Tibial artery (tissue), 4 donors: ENCODE measurements at regions not wholly inside any gene's neighbourhood (a gene's known extent, or its start where the extent isn't known, plus 50 kb on each side); places are given as distances from the start of the nearest gene placed in this dataset.

ENCODE experiments used
- DNase-seq, 2 donors: peaks; one replicate each; pipeline ENCODE4 v3.0.0-alpha.2; 2019
- H3K27ac ChIP-seq, 2 donors: fragments of 200-600 bp; sonication (generic) in 1 of 2; 1 replicate in 1 of 2; 2 replicates in 1 of 2; pipeline ENCODE4 v1.5.1; 2018 to 2019; ENCODE audit warnings: mild to moderate bottlenecking in 1 of 2
- H3K27me3 ChIP-seq, 2 donors: fragments of 200-600 bp; sonication (generic) in 1 of 2; one replicate each; pipeline versions ENCODE4 v1.5.1 to v1.6.0; 2016 to 2019
- H3K36me3 ChIP-seq, 3 donors: fragments of 200-600 bp; sonication (generic) in 2 of 3; one replicate each; pipeline ENCODE4 v1.5.1; 2016 to 2019; ENCODE audit warnings: mild to moderate bottlenecking in 2 of 3
- H3K4me1 ChIP-seq, 4 donors: fragments of 200-600 bp; sonication (generic) in 2 of 4; 1 replicate in 3 of 4; 2 replicates in 1 of 4; pipeline ENCODE4 v1.5.1; 2016 to 2019
- H3K4me3 ChIP-seq, 2 donors: fragments of 200-600 bp; sonication (generic) in 1 of 2; 1 replicate in 1 of 2; 2 replicates in 1 of 2; pipeline ENCODE4 v1.5.1; 2018 to 2019; ENCODE audit warnings: mild to moderate bottlenecking in 2 of 2
- H3K9me3 ChIP-seq, 3 donors: fragments of 200-600 bp; sonication (generic) in 1 of 3; one replicate each; pipeline ENCODE4 v1.5.1; 2016 to 2019
- intact Hi-C: fragments of 100-400 bp; cut with DNase I; formaldehyde crosslinking; loops from one replicate; pipeline ENCODE4 v1.15.0; 2023; ENCODE audit warnings: low total_unique reads
- TF ChIP-seq, protein P1 (sequence below), 2 experiments: fragments of 200-600 bp in 1 of 2; fragments of 450-650 bp in 1 of 2; IDR thresholded peaks; one replicate each; pipeline ENCODE4 v1.5.1; 2017 to 2019; ENCODE audit warnings: antibody characterized with exemption in 2 of 2, mild to moderate bottlenecking in 1 of 2, moderate library complexity in 1 of 2

DNA sequence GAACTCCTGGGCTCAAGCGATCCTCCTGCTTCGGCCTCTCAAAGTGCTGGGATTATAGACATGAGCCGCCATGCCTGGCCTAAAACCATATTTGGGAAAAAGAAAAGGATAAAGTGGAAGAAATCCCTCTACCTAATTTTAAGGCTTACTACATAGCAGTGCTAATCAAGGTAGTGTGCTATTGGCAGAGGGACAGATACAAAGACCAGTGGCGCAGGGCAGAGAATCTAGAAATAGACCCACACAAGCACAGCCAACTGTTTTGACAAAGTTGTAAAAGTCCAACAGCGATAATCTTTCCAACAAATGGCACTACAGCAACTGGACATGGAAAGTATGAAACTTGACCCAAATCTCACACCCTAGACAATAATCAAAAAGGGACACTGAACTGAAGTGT is 138.4 kb downstream of the TFCP2L1 start:
- no peaks in the 10 kb centered on the region for H3K9me3 ChIP-seq
- no peaks in the 10 kb centered on the region for H3K4me1 ChIP-seq
- no peaks in the 10 kb centered on the region for H3K36me3 ChIP-seq
- TF ChIP-seq, protein P1, sequence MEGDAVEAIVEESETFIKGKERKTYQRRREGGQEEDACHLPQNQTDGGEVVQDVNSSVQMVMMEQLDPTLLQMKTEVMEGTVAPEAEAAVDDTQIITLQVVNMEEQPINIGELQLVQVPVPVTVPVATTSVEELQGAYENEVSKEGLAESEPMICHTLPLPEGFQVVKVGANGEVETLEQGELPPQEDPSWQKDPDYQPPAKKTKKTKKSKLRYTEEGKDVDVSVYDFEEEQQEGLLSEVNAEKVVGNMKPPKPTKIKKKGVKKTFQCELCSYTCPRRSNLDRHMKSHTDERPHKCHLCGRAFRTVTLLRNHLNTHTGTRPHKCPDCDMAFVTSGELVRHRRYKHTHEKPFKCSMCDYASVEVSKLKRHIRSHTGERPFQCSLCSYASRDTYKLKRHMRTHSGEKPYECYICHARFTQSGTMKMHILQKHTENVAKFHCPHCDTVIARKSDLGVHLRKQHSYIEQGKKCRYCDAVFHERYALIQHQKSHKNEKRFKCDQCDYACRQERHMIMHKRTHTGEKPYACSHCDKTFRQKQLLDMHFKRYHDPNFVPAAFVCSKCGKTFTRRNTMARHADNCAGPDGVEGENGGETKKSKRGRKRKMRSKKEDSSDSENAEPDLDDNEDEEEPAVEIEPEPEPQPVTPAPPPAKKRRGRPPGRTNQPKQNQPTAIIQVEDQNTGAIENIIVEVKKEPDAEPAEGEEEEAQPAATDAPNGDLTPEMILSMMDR (IDR thresholded peaks at IDR 0.05), result no peak
- intact Hi-C loops, result no loop called here
- H3K27me3 ChIP-seq, result no peaks in the 10 kb centered on the region
- H3K27ac ChIP-seq, result no peak overlapping the region
- no peak overlapping the region for H3K4me3 ChIP-seq
- no peak for DNase-seq

DNA sequence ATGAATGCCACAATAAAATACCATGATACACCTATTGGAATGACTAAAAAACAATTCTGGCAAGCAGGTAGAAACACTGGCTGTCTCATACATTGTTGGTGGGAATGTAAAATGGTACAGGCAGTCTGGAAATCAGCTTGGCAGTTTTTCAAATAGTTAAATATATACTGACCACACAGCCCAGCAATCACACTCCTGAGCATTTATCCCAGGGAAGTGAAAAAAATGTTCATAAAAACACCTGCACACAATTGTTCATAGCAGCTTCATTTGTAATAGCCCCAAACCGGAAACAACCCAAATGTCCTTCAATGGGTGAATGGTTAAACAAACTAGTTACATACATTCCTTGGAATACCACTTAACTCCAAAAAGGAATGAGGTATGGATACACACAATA is 137.2 kb downstream of the TFCP2L1 start:
- intact Hi-C loops, result no loop called here
- no peaks in the 10 kb centered on the region for H3K9me3 ChIP-seq

DNA sequence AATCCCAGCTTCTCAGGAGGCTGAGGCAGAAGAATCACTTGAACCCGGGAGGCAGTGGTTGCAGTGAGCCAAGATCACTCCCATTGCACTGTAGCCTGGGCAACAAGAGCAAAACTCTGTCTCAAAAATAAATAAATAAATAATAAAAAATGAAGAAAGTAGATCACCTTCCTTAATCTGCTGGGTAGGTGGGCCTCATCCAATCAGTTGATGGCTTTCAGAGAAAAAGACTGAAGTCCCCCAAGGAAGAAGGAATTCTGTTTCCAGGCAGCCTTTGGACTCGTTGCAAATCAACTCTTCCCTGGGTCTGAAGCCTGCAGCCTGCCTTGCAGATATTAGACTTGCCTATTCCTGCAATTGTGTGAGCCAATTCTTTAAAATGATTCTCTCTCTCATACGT is 136.5 kb downstream of the TFCP2L1 start:
- intact Hi-C loops, result no loop called here
- DNase-seq, result no peak
- Histone ChIP-seq H3K4me1 (no peaks in the 10 kb centered on the region), H3K36me3 (no peaks in the 10 kb centered on the region), H3K9me3 (no peaks in the 10 kb centered on the region), H3K27ac (no peak overlapping the region), H3K27me3 (no peaks in the 10 kb centered on the region), H3K4me3 (no peak overlapping the region)
- TF ChIP-seq, protein P1 (IDR thresholded peaks at IDR 0.05), result no peak

More for the DNA sequence above, 137.2 kb downstream of the TFCP2L1 start:
- no peak overlapping the region for H3K27ac ChIP-seq
- TF ChIP-seq, protein P1 (IDR thresholded peaks at IDR 0.05), result no peak
- H3K4me3 ChIP-seq, result no peak overlapping the region
- no peaks in the 10 kb centered on the region for H3K36me3 ChIP-seq
- DNase-seq, result no peak
- H3K4me1 ChIP-seq, result no peaks in the 10 kb centered on the region
- no peaks in the 10 kb centered on the region for H3K27me3 ChIP-seq

DNA sequence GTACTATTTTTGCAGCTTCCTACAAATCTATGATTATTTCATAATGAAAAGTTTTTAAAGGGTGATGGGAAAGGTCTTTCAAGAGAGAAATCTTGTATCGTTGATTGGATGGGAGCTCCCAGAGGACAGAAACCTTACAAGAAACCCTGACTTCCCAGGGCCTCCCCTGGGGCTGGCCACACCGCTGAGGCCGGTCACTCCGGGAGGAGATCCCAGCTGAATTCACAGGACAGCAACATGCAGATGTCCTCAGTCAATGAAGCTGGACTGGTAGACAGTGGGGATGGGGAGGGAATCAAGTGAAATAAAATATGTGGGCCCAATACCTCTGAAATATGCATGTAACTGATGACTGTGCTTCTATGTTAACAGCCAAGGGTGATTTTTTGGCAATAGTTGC is 135.6 kb downstream of the TFCP2L1 start:
- Histone ChIP-seq H3K27me3 (no peaks in the 10 kb centered on the region), H3K36me3 (no peaks in the 10 kb centered on the region), H3K9me3 (no peaks in the 10 kb centered on the region), H3K4me3 (no peak overlapping the region), H3K27ac (no peak overlapping the region), H3K4me1 (no peaks in the 10 kb centered on the region)
- intact Hi-C loops, result no loop called here
- DNase-seq, result no peak
- TF ChIP-seq, protein P1 (IDR thresholded peaks at IDR 0.05), result no peak

DNA sequence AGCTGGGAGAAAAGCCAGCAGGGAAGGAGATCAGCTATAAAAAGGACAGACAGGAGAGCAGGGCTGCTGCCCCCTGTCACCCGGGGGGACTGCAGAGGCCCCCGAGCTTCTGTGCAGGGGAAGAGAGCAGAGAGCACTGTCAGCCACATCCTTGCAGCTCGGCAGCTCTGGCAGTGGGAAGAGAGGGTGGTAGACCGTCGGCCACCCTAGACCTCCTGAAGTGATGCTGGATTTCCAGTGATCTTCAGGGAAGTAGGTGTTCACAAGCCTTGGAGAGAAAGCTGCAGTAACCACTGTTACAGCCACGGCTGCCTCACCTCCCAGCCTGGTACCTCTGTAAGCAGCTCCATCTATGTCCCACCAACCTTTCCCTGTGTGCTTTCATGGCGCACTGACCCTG is 134.9 kb downstream of the TFCP2L1 start:
- DNase-seq, result no peak
- H3K9me3 ChIP-seq, result no peaks in the 10 kb centered on the region
- no peaks in the 10 kb centered on the region for H3K36me3 ChIP-seq
- TF ChIP-seq, protein P1 (IDR thresholded peaks at IDR 0.05), result no peak
- intact Hi-C loops, result no loop called here
- no peak overlapping the region for H3K27ac ChIP-seq
- no peaks in the 10 kb centered on the region for H3K27me3 ChIP-seq
- no peaks in the 10 kb centered on the region for H3K4me1 ChIP-seq
- no peak overlapping the region for H3K4me3 ChIP-seq

DNA sequence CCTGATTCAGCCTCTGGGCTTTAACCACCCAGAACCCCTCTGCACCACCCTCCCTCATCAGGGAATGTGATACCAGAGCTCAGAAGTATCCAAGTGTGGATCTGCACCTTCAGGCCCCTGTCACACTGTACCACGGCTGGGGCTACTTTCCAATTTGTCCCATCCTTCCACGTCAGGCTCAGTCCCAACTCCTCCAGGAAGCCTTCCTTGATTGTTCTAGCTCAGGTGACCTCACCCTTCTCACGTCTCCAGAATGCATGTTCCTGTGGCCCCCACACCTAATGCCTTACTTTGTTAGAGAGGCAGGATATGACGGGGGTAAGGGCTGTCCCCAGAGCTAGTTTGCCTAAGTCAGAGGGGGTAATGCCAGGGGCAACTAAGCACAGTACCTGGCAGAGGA is 134.3 kb downstream of the TFCP2L1 start:
- no peaks in the 10 kb centered on the region for H3K27me3 ChIP-seq
- no peak for DNase-seq
- H3K9me3 ChIP-seq, result no peaks in the 10 kb centered on the region
- no peaks in the 10 kb centered on the region for H3K4me1 ChIP-seq
- H3K4me3 ChIP-seq, result no peak overlapping the region
- intact Hi-C loops, result no loop called here
- no peaks in the 10 kb centered on the region for H3K36me3 ChIP-seq
- H3K27ac ChIP-seq, result no peak overlapping the region
- TF ChIP-seq, protein P1 (IDR thresholded peaks at IDR 0.05), result no peak
